IMR-90 (cell line): ENCODE measurements at regions not wholly inside any gene's neighbourhood (a gene's known extent, or its start where the extent isn't known, plus 50 kb on each side); places are given as distances from the start of the nearest gene placed in this dataset.
A peak's percentile ranks its signal among the peaks of the same experiment; 100 is the strongest.

Experiments
- ATAC-seq: fragments of 200-7000 bp; cut with Tn5 transposase; 2 replicates; pipeline ENCODE4 v1.9.1; 2020; ENCODE audit warnings: low read depth, mild to moderate bottlenecking, moderate library complexity
- BruUV-seq: library from RNA; stranded (reverse); fragments of 400-500 nt; replicated peaks from 2 replicates; lab custom pipeline; 2021; lab: Mats Ljungman, UMichigan
- CTCF ChIA-PET: fragments of 300-600 bp; formaldehyde crosslinking; extraction: SDS; loops from one replicate; lab custom pipeline; 2021; ENCODE audit warnings: antibody characterized with exemption; lab: Yijun Ruan, JAX
- POLR2A ChIA-PET: fragments of 300-600 bp; sonication (Branson Sonifier 250); formaldehyde crosslinking; loops from one replicate; lab custom pipeline; 2022; ENCODE audit warnings: antibody characterized with exemption; ENCODE audit not compliant: unreplicated experiment; lab: Charles Lee
- DNase-seq: peaks from one replicate; pipeline ENCODE4 v3.0.0; 2013
- H2AFZ ChIP-seq: replicated peaks from 2 replicates; pipeline ENCODE3; 2013; ENCODE audit warnings: low read length, mild to moderate bottlenecking; ENCODE audit not compliant: poor library complexity
- H2AK5ac ChIP-seq: 2 replicates; pipeline ENCODE4 v1.6.1; 2013; ENCODE audit warnings: low read depth, low read length, inconsistent platforms
- H2AK9ac ChIP-seq: replicated peaks from 2 replicates; pipeline ENCODE3; 2013; ENCODE audit warnings: mild to moderate bottlenecking, low read depth, low read length, moderate library complexity; ENCODE audit not compliant: poor library complexity
- H2BK120ac ChIP-seq: 2 replicates; pipeline ENCODE4 v1.6.1; 2013; ENCODE audit warnings: low read depth, low read length, inconsistent platforms
- H2BK15ac ChIP-seq: 3 replicates; pipeline ENCODE4 v1.6.1; 2013; ENCODE audit warnings: low read depth, low read length, inconsistent platforms
- H2BK20ac ChIP-seq: 2 replicates; pipeline ENCODE4 v1.6.1; 2013; ENCODE audit warnings: low read depth, mild to moderate bottlenecking, inconsistent platforms, low read length, moderate library complexity
- H2BK5ac ChIP-seq: 2 replicates; pipeline ENCODE4 v1.6.1; 2013; ENCODE audit warnings: mild to moderate bottlenecking, low read depth, low read length, inconsistent platforms; ENCODE audit not compliant: poor library complexity, severe bottlenecking
- H3K14ac ChIP-seq: replicated peaks from 2 replicates; pipeline ENCODE4 v1.6.1; 2013; ENCODE audit warnings: low read depth, low read length, inconsistent platforms
- H3K18ac ChIP-seq: 2 replicates; pipeline ENCODE4 v1.6.1; 2013; ENCODE audit warnings: low read depth, low read length, control low read depth
- H3K23ac ChIP-seq: 2 replicates; pipeline ENCODE4 v1.6.1; 2013; ENCODE audit warnings: low read depth, low read length, inconsistent platforms
- H3K27ac ChIP-seq: 2 replicates; pipeline ENCODE4 v1.5.1; 2013; ENCODE audit warnings: mild to moderate bottlenecking, control low read depth, low read length; ENCODE audit not compliant: insufficient read depth
- H3K27me3 ChIP-seq: 2 replicates; pipeline ENCODE4 v1.6.1; 2013; ENCODE audit warnings: low read length; ENCODE audit not compliant: control insufficient read depth, insufficient read depth
- H3K36me3 ChIP-seq: 2 replicates; pipeline ENCODE4 v1.6.1; 2013; ENCODE audit warnings: low read length, mixed read lengths; ENCODE audit not compliant: control insufficient read depth, insufficient read depth
- H3K4ac ChIP-seq: 2 replicates; pipeline ENCODE4 v1.6.1; 2013; ENCODE audit warnings: low read depth, low read length, inconsistent platforms
- H3K4me1 ChIP-seq: 2 replicates; pipeline ENCODE4 v1.6.1; 2013; ENCODE audit warnings: low read length, mixed read lengths; ENCODE audit not compliant: control insufficient read depth, insufficient read depth
- H3K4me2 ChIP-seq: 2 replicates; pipeline ENCODE4 v1.6.1; 2013; ENCODE audit warnings: low read depth, mild to moderate bottlenecking, control low read depth, low read length, moderate library complexity
- H3K4me3 ChIP-seq: 2 replicates; pipeline ENCODE4 v1.5.1; 2013; ENCODE audit warnings: low read depth, mild to moderate bottlenecking, control low read depth, low read length, moderate library complexity; ENCODE audit not compliant: insufficient read depth
- H3K56ac ChIP-seq: 2 replicates; pipeline ENCODE4 v1.6.1; 2013; ENCODE audit warnings: low read length, inconsistent platforms; ENCODE audit not compliant: insufficient read depth; ENCODE audit errors: extremely low read depth
- H3K79me1 ChIP-seq, 2 experiments: 2 replicates each; pipeline ENCODE4 v1.6.1; 2013; ENCODE audit warnings: low read length in 2 of 2, inconsistent platforms in 1 of 2, low read depth in 1 of 2
- H3K9ac ChIP-seq: 2 replicates; pipeline ENCODE4 v1.6.1; 2013; ENCODE audit warnings: low read depth, low read length, control low read depth
- H3K9me1 ChIP-seq: 2 replicates; pipeline ENCODE4 v1.6.1; 2013; ENCODE audit warnings: low read length, inconsistent platforms; ENCODE audit not compliant: insufficient read depth
- H3K9me3 ChIP-seq: 2 replicates; pipeline ENCODE4 v1.6.1; 2013; ENCODE audit warnings: low read length; ENCODE audit not compliant: control insufficient read depth, insufficient read depth
- H4K20me1 ChIP-seq: 2 replicates; pipeline ENCODE4 v1.6.1; 2013; ENCODE audit warnings: low read length, inconsistent platforms; ENCODE audit not compliant: insufficient read depth
- H4K5ac ChIP-seq: 2 replicates; pipeline ENCODE4 v1.6.1; 2013; ENCODE audit warnings: mild to moderate bottlenecking, low read depth, low read length, control low read depth
- H4K8ac ChIP-seq, 2 experiments: 2 replicates each; pipeline ENCODE4 v1.6.1; 2013; ENCODE audit warnings: low read depth in 2 of 2, low read length in 2 of 2, control low read depth in 1 of 2, inconsistent platforms in 1 of 2
- H4K91ac ChIP-seq: 2 replicates; pipeline ENCODE4 v1.6.1; 2013; ENCODE audit warnings: low read depth, low read length, inconsistent platforms; ENCODE audit not compliant: insufficient read depth
- BHLHE40 ChIP-seq: fragments of 150-350 bp; IDR thresholded peaks from 2 replicates; pipeline ENCODE4 v1.6.1; 2016; ENCODE audit warnings: mild to moderate bottlenecking, low read depth, low read length
- CEBPB ChIP-seq: IDR thresholded peaks from 2 replicates; pipeline ENCODE4 v1.6.1; 2012; ENCODE audit warnings: low read depth, low read length, improper control_type of control experiment
- CHD1 ChIP-seq: IDR thresholded peaks from 2 replicates; pipeline ENCODE4 v1.6.1; 2012; ENCODE audit warnings: low read depth, low read length, improper control_type of control experiment
- CTCF ChIP-seq: conservative IDR thresholded peaks from 2 replicates; pipeline ENCODE4 v1.5.1; 2012; ENCODE audit warnings: mild to moderate bottlenecking, low read depth, low read length, improper control_type of control experiment
- ELK1 ChIP-seq: fragments of 150-350 bp; IDR thresholded peaks from 2 replicates; pipeline ENCODE4 v1.6.1; 2016; ENCODE audit warnings: low read depth, mild to moderate bottlenecking, low read length, moderate library complexity, borderline replicate concordance
- FOS ChIP-seq: fragments of 150-350 bp; IDR thresholded peaks from 2 replicates; pipeline ENCODE4 v1.6.1; 2016; ENCODE audit warnings: low read depth, low read length
- MAFK ChIP-seq: IDR thresholded peaks from 2 replicates; pipeline ENCODE4 v1.6.1; 2012; ENCODE audit warnings: low read depth, low read length, improper control_type of control experiment
- MAZ ChIP-seq: IDR thresholded peaks from 2 replicates; pipeline ENCODE4 v1.6.1; 2012; ENCODE audit warnings: low read depth, mild to moderate bottlenecking, low read length, improper control_type of control experiment, moderate library complexity, borderline replicate concordance
- MXI1 ChIP-seq: IDR thresholded peaks from 2 replicates; pipeline ENCODE4 v1.6.1; 2012; ENCODE audit warnings: low read depth, mild to moderate bottlenecking, low read length, moderate library complexity, borderline replicate concordance
- NFE2L2 ChIP-seq: fragments of 150-350 bp; IDR thresholded peaks from 2 replicates; pipeline ENCODE4 v1.6.1; 2016; ENCODE audit warnings: low read depth, mild to moderate bottlenecking, low read length
- POLR2A ChIP-seq: IDR thresholded peaks from 2 replicates; pipeline ENCODE4 v1.6.1; 2012; ENCODE audit warnings: mild to moderate bottlenecking, low read depth, low read length
- RAD21 ChIP-seq: IDR thresholded peaks from 2 replicates; pipeline ENCODE4 v1.6.1; 2012; ENCODE audit warnings: low read length, improper control_type of control experiment
- RCOR1 ChIP-seq: IDR thresholded peaks from 2 replicates; pipeline ENCODE4 v1.6.1; 2012; ENCODE audit warnings: mild to moderate bottlenecking, low read length, improper control_type of control experiment; ENCODE audit not compliant: insufficient replicate concordance
- RFX5 ChIP-seq: IDR thresholded peaks from 2 replicates; pipeline ENCODE4 v1.8.0; 2012; ENCODE audit warnings: low read depth, mild to moderate bottlenecking, low read length, moderate library complexity
- SMC3 ChIP-seq: fragments of 150-350 bp; IDR thresholded peaks from 2 replicates; pipeline ENCODE4 v1.6.1; 2016; ENCODE audit warnings: low read depth, mild to moderate bottlenecking, antibody characterized with exemption, low read length, moderate library complexity
- WGBS, 2 experiments: methylation state at CpG; one replicate each; pipeline versions ENCODE4 v1.1.5 to v1.1.7; 2013; ENCODE audit warnings: missing lambda C conversion rate in 2 of 2; ENCODE audit not compliant: insufficient read length in 1 of 2; ENCODE audit errors: extremely low coverage in 2 of 2; 5-methylcytosine and 5-hydroxymethylcytosine counted together
- dilution Hi-C: fragments of 300-500 bp; cut with HindIII; formaldehyde crosslinking; loops from one replicate; pipeline ENCODE4 v1.14.3; 2018; ENCODE audit warnings: low sequenced_read_pairs; ENCODE audit not compliant: unreplicated experiment
- in situ Hi-C: fragments of 300-500 bp; cut with MboI; formaldehyde crosslinking; loops from 3 replicates; pipeline ENCODE4 v1.14.3; 2019; ENCODE audit warnings: low sequenced_read_pairs, inconsistent platforms, mixed read lengths
- intact Hi-C: fragments of 100-400 bp; cut with micrococcal nuclease; formaldehyde crosslinking; loops from 2 replicates; pipeline ENCODE4 v1.10.0; 2022

GRCh38 chr20:50295762-50296449, 105.3 kb downstream of the CEBPB start:
- no peak for DNase-seq
- no peak overlapping the region for H3K4me3 ChIP-seq
- peak overlapping the region; percentile 49; the same call in 1 of the 2 replicates for H4K5ac ChIP-seq
- H2BK120ac ChIP-seq: peak overlapping the region; percentile 91
- H4K8ac ChIP-seq: peak overlapping the region; percentile 40 to 49; a peak in 1 of 4 replicates
- H2BK20ac ChIP-seq: peak overlapping the region; percentile 95
- dilution Hi-C loops: no loop called here
- H3K4me1 ChIP-seq: peaks cover 25% of the 10 kb centered on the region
- H3K36me3 ChIP-seq: no peaks in the 10 kb centered on the region
- peak overlapping the region; percentile 100 for H2AK5ac ChIP-seq
- in situ Hi-C loops: no loop called here
- peak overlapping the region; percentile 96; the same call in 2 of the 3 replicates for H2BK15ac ChIP-seq
- H2BK5ac ChIP-seq: peak overlapping the region; percentile 34
- POLR2A ChIA-PET: interaction anchor here (1.0 kb wide), 1 partner anchor 11 kb away, joined by 4 read pairs; no protein-coding TSS in a partner anchor
- no peak overlapping the region for H3K9ac ChIP-seq
- peak overlapping the region; percentile 80 for H2AFZ ChIP-seq
- intact Hi-C loops: no loop called here
- CTCF ChIA-PET: no interaction called here
- H3K79me1 ChIP-seq: peaks cover 0 to 20% of the 10 kb centered on the region in 2 experiments; a peak in 3 of 4 replicates
- H3K9me1 ChIP-seq: peaks cover 19% of the 10 kb centered on the region
- WGBS, 2 experiments: 74% methylated on average over 2 of the region's 20 CpGs; no CpG with 5 or more reads in 1 of the 2 experiments
- H4K20me1 ChIP-seq: no peaks in the 10 kb centered on the region
- H3K14ac ChIP-seq: 0 out of 2 replicates have a peak overlapping the region, but pooled peaks have one; percentile 35
- H2AK9ac ChIP-seq: peak overlapping the region; percentile 79
- no peaks in the 10 kb centered on the region for H3K9me3 ChIP-seq
- H3K18ac ChIP-seq: no peak overlapping the region; the same call in 1 of the 2 replicates
- H4K91ac ChIP-seq: peak overlapping the region; percentile 36
- no peak overlapping the region for H3K23ac ChIP-seq
- ATAC-seq: no peak
- peak overlapping the region; percentile 74 for H3K4ac ChIP-seq
- H3K56ac ChIP-seq: no peak overlapping the region
- BruUV-seq: no TSS peak
- peak overlapping the region; percentile 29; the same call in 1 of the 2 replicates for H3K27ac ChIP-seq
- no peak overlapping the region for H3K4me2 ChIP-seq
- H3K27me3 ChIP-seq: no peaks in the 10 kb centered on the region
- TF ChIP-seq RAD21 (no peak), POLR2A (no peak), CTCF (no peak), MXI1 (no peak), SMC3 (no peak), FOS (no peak), RCOR1 (no peak), NFE2L2 (no peak), CHD1 (no peak), CEBPB (no peak), MAZ (no peak), RFX5 (no peak), ELK1 (no peak), MAFK (no peak), BHLHE40 (no peak)
